Osteocyte (in vitro differentiated cells): ENCODE measurements at regions not wholly inside any gene's neighbourhood (a gene's known extent, or its start where the extent isn't known, plus 50 kb on each side); places are given as distances from the start of the nearest gene placed in this dataset.

Experiments used
- DNase-seq: peaks from one replicate; pipeline ENCODE4 v3.0.0; 2021; ENCODE audit warnings: mixed read lengths; ENCODE audit not compliant: unreplicated experiment; ENCODE audit errors: extremely low spot score
- H3K27ac Mint-ChIP-seq: one replicate; pipeline ENCODE4 v1.8.0; 2021; ENCODE audit warnings: mild to moderate bottlenecking, mixed read lengths; ENCODE audit not compliant: unreplicated experiment
- H3K27me3 Mint-ChIP-seq: one replicate; pipeline ENCODE4 v1.8.0; 2021; ENCODE audit warnings: mixed read lengths; ENCODE audit not compliant: unreplicated experiment
- H3K36me3 Mint-ChIP-seq: one replicate; pipeline ENCODE4 v1.8.0; 2021; ENCODE audit warnings: mixed read lengths; ENCODE audit not compliant: unreplicated experiment
- H3K4me1 Mint-ChIP-seq: one replicate; pipeline ENCODE4 v1.8.0; 2021; ENCODE audit warnings: mixed read lengths; ENCODE audit not compliant: unreplicated experiment
- H3K4me3 Mint-ChIP-seq: one replicate; pipeline ENCODE4 v1.8.0; 2021; ENCODE audit warnings: mild to moderate bottlenecking, moderate library complexity, mixed read lengths; ENCODE audit not compliant: unreplicated experiment
- H3K9me3 Mint-ChIP-seq: one replicate; pipeline ENCODE4 v1.8.0; 2021; ENCODE audit warnings: mixed read lengths; ENCODE audit not compliant: unreplicated experiment
- TF ChIP-seq, protein P1 (sequence below): fragments of 200-600 bp; sonication (generic); IDR thresholded peaks from 2 replicates; pipeline ENCODE4 v1.5.0; 2021; ENCODE audit warnings: antibody characterized with exemption, mild to moderate bottlenecking, moderate library complexity

DNA sequence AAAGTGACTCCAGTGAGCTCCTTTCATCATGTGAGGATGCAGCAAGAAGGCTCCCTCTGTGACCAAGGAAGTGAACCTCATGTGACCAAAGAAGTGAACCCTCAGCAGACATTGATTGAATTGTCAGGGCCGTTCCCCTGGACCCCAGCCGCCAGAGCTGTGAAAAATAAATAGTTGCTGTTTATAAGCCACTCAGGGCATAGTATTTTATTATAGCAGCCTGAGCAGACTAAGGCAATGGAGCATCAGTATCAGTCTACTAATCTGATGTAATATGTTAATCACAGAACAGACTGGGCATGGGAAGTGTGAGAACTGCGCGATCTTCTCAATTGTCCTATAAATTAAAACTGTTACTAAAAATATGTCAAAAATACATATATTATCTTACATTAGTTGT lies 384.5 kb upstream of the PRKCQ start:
- DNase-seq: no peak
- H3K9me3 Mint-ChIP-seq: no peaks in the 10 kb centered on the region
- H3K36me3 Mint-ChIP-seq: no peaks in the 10 kb centered on the region
- peaks cover 27% of the 10 kb centered on the region for H3K27me3 Mint-ChIP-seq
- TF ChIP-seq, protein P1, sequence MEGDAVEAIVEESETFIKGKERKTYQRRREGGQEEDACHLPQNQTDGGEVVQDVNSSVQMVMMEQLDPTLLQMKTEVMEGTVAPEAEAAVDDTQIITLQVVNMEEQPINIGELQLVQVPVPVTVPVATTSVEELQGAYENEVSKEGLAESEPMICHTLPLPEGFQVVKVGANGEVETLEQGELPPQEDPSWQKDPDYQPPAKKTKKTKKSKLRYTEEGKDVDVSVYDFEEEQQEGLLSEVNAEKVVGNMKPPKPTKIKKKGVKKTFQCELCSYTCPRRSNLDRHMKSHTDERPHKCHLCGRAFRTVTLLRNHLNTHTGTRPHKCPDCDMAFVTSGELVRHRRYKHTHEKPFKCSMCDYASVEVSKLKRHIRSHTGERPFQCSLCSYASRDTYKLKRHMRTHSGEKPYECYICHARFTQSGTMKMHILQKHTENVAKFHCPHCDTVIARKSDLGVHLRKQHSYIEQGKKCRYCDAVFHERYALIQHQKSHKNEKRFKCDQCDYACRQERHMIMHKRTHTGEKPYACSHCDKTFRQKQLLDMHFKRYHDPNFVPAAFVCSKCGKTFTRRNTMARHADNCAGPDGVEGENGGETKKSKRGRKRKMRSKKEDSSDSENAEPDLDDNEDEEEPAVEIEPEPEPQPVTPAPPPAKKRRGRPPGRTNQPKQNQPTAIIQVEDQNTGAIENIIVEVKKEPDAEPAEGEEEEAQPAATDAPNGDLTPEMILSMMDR: no peak
- no peak overlapping the region for H3K27ac Mint-ChIP-seq
- no peaks in the 10 kb centered on the region for H3K4me1 Mint-ChIP-seq
- H3K4me3 Mint-ChIP-seq: no peak overlapping the region

DNA sequence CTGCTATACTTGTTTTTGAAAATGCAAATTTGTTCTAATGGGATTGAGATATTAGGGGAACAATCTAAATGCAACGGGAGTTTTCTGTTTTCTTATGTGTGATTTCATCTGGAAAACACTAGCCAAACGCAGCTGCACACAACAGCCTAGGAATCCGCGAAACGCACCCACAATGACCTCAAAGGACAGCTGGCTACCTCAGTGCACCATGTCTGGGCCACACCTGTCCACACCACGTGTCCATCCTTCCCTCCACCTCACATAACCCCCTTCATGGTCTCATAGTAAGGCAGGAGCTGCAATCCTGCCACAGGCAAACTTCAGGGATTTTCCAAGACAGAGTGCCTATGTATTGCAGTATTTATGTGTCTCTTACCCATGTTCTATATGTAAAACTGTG lies 382.5 kb upstream of the PRKCQ start:
- no peaks in the 10 kb centered on the region for H3K4me1 Mint-ChIP-seq
- no peak overlapping the region for H3K4me3 Mint-ChIP-seq
- no peak overlapping the region for H3K27ac Mint-ChIP-seq
- TF ChIP-seq, protein P1: no peak
- H3K36me3 Mint-ChIP-seq: no peaks in the 10 kb centered on the region
- no peaks in the 10 kb centered on the region for H3K9me3 Mint-ChIP-seq
- peaks cover 25% of the 10 kb centered on the region for H3K27me3 Mint-ChIP-seq
- DNase-seq: no peak

DNA sequence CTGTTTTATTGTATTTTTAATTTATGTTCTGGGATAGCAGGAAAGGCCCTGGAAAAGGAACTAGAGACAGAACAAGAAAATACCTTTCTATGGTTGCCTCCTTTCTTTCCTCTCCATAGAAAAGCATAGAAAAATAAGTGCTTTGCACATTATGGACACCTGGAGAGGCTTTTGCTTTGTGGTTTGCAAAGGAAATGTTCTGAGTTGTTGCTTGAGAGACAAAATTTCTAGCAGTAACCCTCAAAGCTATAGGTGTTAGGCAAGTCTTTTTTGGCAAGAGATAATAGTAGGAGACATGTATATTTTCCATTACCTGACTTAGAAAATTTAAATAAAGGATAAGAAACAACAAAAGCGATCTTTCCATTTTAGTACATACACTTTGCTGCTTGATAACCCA lies 378.6 kb upstream of the PRKCQ start:
- DNase-seq: no peak
- H3K36me3 Mint-ChIP-seq: no peaks in the 10 kb centered on the region
- TF ChIP-seq, protein P1: no peak
- peaks cover 13% of the 10 kb centered on the region for H3K4me1 Mint-ChIP-seq
- H3K4me3 Mint-ChIP-seq: no peak overlapping the region
- H3K27ac Mint-ChIP-seq: no peak overlapping the region
- H3K27me3 Mint-ChIP-seq: peaks cover 16% of the 10 kb centered on the region
- H3K9me3 Mint-ChIP-seq: no peaks in the 10 kb centered on the region

DNA sequence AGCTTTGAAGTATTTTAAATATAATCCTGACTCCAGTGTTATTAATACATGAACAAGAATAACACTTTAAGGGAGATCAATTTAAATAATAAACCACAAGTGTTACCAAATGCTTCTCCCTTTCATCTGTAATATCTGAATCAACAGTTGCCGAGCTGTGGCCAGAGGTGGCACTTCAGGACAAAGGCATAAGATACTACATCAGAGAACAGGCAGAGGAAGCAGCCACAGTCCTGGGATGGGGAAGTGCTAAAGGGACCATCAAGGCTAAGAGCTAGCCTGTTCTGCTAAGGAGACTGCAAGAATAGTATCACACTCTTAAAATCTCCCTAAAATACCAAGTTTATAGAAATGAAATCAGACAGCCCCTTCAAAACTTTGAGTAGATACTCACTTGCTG lies 378.2 kb upstream of the PRKCQ start:
- Mint-ChIP-seq H3K36me3 (no peaks in the 10 kb centered on the region), H3K4me3 (no peak overlapping the region), H3K4me1 (peaks cover 17% of the 10 kb centered on the region), H3K27me3 (peaks cover 16% of the 10 kb centered on the region), H3K27ac (no peak overlapping the region), H3K9me3 (no peaks in the 10 kb centered on the region)
- TF ChIP-seq, protein P1: no peak
- no peak for DNase-seq

DNA sequence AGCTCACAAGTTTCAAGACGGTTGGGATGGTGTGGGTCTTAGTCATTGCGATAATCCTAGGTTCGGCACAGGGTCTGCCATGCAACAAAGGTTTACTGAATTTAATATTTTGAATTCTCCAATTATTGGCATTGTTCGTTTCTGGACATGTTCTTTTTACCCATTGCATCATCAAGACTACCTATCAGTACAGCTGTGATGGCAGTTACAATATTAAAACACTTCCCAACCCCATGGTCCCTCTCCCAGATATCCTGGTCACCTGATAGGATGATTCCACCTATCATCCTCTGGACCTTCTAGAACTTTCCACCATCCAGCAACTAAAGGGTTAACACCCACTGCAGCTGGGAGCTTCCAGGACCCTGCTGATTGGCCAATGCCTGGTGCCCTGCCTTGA lies 377.8 kb upstream of the PRKCQ start:
- H3K36me3 Mint-ChIP-seq: no peaks in the 10 kb centered on the region
- H3K9me3 Mint-ChIP-seq: no peaks in the 10 kb centered on the region
- peaks cover 21% of the 10 kb centered on the region for H3K4me1 Mint-ChIP-seq
- no peak overlapping the region for H3K4me3 Mint-ChIP-seq
- DNase-seq: no peak
- TF ChIP-seq, protein P1: no peak
- H3K27me3 Mint-ChIP-seq: peaks cover 16% of the 10 kb centered on the region
- no peak overlapping the region for H3K27ac Mint-ChIP-seq
